RPMI8226 (cell line): ENCODE measurements at regions not wholly inside any gene's neighbourhood (a gene's known extent, or its start where the extent isn't known, plus 50 kb on each side); places are given as distances from the start of the nearest gene placed in this dataset.
"Not testable (repeated sequence)": the region's sequence is repeated elsewhere in the genome, so short reads cannot be mapped to it uniquely, and the experiment has no call there.

Source experiments
- DNase-seq: peaks from one replicate; pipeline ENCODE4 v3.0.0-alpha.2; 2015

DNA sequence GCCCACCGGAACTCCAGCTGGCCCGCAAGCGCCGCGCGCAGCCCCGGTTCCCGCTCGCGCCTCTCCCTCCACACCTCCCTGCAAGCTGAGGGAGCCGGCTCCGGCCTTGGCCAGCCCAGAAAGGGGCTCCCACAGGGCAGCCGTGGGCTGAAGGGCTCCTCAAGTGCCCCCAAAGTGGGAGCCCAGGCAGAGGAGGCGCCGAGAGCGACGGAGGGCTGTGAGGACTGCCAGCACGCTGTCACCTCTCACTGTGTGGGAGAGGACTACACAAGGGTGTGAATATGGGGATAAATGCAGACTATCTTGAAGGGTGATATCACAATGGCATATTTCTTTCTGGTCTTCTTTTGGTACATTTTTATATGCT lies 158.3 kb upstream of the PPP1R3A start:
- not testable (repeated sequence) for DNase-seq

DNA sequence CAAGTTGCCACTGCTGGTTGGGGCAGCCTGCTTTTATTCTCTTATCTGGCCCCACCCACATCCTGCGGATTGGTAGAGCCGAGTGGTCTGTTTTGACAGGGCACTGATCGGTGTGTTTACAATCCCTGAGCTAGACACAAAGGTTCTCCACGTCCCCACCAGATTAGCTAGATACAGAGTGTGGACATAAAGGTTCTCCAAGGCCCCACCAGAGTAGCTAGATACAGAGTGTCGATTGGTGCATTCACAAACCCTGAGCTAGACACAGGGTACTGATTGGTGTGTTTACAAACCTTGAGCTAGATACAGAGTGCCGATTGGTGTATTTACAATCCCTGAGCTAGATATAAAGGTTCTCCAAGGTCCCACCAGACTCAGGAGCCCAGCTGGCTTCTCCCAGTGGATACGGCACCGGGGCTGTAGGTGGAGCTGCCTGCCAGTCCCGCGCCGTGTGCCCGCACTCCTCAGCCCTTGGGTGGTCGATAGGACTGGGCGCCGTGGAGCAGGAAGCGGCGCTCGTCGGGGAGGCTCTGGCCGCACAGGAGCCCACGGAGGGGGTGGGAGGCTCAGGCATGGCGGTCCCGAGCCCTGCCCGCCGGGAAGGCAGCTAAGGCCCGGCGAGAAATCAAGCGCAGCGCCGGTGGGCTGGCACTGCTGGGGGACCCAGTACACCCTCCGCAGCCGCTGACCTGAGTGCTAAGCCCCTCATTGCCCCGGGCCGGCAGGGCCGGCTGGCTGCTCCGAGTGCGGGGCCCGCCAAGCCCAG lies 157.8 kb upstream of the PPP1R3A start:
- not testable (repeated sequence) for DNase-seq

DNA sequence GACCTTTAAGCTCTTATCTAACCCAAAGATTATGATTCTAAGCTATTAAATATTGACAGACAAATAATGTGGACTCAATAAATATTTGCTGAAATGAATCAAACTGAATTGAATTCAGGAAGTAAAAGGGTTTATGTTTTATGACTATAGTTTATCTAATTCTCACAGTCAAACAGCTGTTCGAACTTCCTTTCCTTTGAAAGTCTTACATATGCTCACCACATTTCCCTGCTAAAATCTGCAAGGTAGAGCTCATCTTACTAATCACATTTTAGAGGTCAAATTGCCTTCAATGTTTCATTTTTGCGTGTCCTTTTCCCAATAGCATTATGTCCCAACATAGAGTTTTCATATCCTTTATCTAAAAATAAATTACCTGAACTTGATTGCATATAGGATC lies 154.9 kb upstream of the PPP1R3A start:
- DNase-seq = no peak

DNA sequence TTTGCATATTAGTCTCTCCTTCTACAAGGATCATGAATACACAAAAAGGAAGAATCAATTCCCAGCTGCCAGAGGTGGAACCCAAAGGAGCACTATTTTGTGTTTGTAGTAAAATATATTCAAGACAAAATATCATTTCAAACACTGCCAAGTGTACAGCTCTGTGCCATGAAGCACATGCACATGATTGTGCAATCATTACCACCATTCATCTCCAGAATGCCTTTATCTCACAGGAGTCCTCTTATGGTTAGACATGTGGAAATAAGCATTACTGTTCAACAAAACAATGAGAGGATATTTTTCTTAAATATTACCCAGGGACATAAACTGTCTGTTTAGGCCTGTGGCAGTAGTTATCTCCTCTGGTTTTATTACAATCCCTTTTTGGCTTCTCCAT lies 151.4 kb upstream of the PPP1R3A start:
- DNase-seq = no peak

DNA sequence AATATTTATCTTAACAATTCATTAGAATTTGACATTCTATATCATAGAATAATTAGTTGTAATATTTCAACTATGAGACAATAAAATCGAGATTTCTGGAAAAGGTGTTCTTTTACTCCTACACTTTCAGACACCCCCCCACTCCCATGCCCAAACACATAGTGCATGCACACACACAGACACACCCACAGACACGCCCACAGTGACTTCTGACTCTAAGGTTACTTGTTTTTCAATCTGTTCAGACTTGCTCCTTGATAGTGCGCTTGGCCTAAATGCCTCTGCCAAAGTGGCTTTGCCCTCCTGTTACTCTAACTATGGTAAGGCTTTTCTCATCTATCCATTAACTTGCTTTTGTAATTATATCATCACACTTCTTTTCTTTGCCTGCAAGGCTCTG lies 144.0 kb upstream of the PPP1R3A start:
- DNase-seq = no peak

DNA sequence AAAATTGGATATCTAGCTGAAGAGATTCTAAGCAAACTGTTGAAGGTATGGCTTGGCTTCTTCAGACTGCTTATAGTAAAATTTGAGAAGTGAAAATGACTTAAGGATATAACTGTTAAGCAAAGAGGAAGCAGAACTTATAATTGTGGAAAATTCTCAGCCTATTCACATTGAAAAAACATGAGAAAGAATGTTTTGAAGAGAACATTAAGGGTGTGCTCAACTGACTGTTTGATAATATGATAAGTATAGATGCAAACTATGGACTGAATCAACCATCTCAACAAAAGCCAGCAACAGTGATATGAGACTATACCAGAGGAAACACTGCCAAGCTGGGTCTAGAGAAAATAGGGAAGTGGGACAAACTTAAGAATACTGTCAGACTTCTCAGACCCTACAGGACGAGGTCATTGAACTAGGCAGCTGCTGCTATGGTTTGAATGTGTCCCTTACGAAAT lies 133.1 kb upstream of the PPP1R3A start:
- DNase-seq = peak; percentile 78

DNA sequence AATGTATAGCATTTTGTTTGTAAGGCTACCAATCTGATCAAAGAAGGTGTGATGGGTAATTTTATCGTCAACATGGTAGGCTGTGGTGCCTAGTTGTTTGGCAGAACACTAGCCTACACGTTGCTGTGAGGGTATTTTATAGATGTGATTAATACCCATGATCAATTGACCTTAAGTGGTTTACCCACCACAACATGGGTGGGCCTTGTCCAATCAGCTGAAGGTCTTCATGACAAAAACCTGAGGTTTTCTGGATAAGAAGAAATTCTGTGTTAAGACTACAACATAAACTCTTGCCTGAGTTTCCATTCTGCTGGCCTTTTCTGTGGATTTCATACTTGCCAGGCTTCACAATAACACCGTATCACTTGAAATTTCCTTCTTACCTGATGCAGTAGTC lies 131.8 kb upstream of the PPP1R3A start:
- no peak for DNase-seq

DNA sequence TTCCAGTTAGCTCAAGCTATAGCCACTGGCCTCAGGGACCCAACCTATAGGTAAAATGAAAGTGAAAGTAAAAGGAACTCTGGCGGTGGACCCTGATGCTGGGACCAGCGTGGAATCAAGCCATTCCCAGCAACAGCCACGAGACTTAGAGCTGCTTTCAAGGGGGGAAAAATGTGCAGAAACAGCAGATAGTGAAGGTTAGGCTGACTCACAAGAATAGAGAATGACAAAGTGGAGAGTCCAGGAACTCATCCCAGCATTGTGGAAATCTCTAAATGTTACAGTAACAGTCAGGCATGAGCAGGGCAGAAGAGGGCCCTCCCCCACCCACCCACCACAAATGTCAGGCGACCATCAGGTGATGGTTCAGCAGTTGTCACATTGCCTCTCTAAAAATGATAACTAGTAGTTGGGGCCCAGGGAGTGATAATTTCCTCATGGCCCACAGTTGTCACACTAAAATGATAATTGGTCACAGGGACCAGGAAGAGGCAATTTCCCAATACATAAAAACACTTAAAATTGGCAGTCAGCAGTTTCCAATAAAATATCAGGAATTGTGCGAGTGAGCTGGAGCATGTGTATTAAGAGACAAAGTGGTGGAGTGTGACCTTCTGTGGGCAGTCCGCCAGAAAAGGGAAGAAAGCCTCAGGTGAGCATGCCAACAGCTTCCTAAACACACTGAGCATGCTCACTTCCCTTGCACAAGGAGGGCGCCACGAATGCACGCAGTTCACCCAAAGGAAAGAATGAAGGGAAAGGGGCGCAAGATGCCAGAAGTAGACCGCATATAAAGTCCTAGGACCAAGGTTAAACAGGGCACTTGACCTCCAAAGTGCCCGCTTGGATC lies 129.8 kb upstream of the PPP1R3A start:
- DNase-seq = peak; percentile 72

DNA sequence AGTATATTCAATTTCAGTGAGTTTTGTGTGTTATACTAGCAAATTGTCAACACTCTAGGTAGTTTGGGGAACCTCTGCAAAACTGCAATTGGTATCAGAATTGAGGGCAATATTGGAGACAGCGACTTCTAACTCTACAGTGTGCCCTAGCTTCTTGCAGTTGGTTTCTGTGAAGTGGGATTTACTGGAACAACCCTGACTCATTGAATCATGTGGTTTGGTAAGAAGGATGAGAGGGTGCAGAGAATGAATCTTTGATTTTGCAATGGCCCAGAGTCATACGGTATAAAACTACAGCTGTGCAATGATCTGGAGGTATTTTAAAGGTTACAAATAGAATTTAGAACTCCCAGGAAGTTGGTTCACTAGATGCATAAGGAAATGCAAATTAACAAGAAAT lies 129.1 kb upstream of the PPP1R3A start:
- DNase-seq = no peak

DNA sequence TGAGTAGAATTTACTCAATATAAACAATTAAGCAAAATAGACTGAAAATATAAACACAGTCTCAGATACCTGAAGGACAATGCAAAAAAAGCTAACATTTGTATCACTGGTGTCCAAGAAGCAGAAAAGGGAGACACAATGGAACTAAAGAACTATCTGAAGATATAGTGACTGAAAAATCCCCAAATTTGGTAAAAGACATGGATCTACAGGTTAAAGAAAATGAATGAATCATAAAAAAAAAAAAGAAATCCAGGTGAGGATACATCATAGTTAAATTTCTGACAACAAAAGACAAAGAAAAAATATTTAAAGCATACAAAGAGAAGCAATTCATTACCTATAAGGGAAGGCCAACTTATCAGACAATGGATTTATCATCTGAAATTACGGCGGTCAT lies 114.7 kb upstream of the PPP1R3A start:
- DNase-seq = no peak

DNA sequence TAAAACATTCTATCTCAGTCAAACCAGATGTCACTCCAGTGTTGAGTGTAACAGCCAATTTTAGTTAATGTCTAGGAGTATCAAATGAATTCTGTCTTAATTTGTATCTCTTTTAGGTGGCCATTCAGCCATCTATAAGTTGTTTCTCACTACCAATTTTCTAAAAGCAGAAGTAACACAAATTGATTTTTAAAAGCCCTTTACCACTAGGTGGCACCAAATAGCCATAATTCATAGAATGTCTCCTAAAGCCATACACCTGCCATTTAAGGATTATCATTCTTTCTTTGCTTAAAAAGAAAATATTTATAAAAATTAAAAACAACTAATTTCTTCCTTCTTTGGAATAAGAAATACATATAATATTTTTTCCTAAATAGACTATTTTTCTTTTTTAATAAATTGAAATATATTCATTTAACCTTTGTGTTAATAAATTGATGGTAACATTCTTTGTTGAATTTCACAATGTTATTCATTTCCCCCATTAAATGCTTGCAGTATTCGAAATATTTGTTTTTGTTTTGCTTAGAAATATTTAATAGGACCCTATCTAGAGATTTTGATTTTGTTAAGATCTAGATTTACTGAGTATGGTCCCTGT lies 107.8 kb upstream of the PPP1R3A start:
- DNase-seq = peak; percentile 88

DNA sequence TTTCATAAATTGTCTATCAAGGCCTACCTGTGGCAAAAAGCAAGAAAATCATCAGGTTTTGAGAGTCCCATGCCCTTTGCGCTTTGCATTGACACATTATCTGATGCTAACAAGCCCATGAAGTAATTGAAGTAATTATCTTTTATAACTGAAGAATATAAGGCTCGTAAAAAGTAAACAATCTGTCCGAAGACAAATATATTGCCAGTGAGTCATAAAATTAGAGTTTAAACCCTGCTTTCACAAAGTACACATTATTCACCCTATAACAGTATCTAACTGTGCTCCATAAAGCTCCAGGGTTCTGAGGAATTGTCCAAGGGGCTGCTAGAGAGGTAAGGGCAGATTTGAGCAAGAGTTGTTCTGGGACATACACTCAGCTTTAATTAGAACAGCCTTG lies 102.3 kb upstream of the PPP1R3A start:
- DNase-seq = no peak

DNA sequence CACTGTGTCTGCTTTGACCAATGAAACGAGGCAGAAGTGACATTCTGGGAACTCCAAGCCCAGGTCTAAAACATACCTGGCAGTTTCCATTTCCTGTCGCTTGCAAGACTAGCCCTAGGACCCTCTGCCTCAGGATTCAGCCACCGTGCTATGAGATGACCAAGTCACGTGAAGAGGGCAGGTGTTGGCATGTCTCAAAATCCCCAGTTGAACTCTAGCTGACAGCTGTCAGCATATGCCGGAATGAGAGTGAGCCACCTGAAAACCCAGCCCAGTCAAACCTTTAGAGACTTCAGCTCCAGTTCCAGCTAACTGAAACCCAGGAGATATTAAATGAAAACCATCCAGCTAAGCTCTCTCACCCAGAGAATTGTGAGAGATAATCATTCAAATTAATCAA lies 89.9 kb upstream of the PPP1R3A start:
- no peak for DNase-seq

DNA sequence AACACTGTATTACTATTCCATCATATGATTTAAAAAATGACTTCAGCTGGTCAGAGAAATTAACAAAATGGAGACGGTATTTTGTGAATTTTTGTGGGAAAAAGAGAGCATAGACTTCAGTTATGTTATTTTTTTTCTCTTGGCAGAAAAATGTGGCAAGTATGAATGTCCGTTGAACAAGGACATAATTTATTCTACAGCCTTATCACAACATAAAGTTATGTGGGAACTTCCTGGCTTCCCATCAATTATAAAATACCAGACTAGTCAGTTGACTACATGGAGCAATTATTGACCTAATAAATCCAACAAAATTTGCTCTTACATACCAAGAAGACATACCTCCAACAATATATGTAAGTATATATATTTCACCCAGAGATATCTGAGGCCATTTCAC lies 88.6 kb upstream of the PPP1R3A start:
- DNase-seq = no peak

DNA sequence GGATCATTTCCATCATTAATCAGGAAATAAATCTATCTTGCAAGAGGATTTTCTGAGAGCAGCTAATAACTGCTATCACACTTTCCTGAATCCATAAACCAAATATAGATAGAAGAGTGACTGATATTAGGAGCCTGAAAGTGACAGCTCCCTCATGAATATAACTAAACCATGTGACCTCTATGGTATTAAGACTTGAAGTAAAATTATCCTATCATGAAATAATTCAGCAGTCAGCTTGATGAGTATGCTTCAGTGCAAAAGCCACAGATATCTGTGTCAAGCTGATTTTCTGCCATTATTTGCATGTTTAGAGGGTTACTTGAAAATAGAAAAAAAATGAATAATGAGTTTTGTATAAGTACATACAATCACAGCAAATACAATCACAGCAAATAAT lies 80.1 kb upstream of the PPP1R3A start:
- no peak for DNase-seq

DNA sequence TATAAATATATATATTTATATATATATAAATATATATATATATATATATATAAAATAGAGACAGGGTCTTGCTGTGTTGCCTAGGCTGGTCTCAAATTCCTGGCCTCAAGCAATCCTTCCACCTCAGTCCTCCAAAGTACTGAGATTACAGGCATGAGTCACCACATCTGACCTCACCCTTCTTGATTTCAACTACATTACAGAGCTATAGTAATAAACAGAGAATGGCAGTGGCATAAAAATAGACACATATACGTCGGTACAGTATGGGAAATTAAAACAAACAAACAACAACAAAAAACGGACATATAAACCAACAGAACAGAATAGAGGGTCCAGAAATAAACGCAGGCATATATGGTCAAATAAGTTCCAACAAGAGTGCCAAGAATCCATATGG lies 77.6 kb upstream of the PPP1R3A start:
- no peak for DNase-seq

DNA sequence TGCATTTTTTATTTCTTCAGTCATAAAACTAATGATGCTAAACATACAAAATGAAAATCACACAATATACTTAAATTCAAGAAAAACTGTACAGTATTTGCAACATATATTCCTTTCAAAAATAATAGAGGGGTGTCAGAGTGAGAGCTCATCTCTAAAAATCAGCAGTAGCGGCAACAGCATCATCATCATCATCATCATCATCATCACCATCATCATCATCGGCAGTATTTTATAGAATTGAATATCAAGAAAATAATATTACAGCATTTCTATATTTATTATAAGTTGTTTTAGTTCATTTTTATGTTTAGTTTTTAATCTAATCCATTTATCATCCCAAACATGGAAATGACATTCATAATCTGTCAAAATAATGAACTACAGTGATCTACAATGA lies 67.4 kb upstream of the PPP1R3A start:
- DNase-seq = no peak

DNA sequence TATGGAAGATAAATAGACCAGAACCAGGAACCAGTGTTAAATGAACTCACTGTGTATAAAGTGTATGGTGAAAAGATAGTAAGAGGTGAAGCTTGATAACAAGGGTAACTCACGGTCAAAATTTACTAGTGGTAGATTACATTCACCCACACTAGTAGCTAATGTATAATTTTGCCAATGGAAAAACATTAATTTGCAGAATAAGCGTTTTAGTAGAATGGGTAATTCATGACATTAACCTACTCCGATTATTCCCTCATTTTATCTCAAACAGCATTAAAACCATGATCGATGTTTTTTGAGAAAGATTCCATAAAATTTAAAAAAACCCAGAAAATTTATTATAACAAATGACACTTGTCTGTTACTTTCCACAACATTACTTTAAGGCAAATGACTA lies 57.7 kb upstream of the PPP1R3A start:
- no peak for DNase-seq

DNA sequence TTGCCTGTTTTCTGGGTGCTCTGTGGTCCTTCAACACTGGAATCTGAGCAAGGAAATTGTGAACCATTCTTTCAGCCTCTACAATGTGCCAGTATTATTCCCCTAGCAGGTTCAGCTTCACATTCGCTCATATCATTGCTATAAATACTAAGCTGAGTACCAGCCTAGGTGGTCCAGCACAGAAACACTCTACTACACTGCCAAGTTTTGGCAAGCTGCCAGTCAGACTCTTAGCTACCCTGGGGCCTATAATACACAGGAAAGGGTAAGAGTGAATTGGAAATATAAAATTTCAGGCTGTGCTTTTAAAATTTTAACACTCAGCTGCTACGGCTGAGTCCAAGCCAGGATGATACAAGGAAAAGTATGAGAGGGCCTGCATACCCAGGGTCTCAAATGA lies 49.9 kb upstream of the PPP1R3A start:
- DNase-seq = no peak
